HUES6 (cell line): ENCODE measurements at regions not wholly inside any gene's neighbourhood (a gene's known extent, or its start where the extent isn't known, plus 50 kb on each side); places are given as distances from the start of the nearest gene placed in this dataset.
"Not testable (repeated sequence)": the region's sequence is repeated elsewhere in the genome, so short reads cannot be mapped to it uniquely, and the experiment has no call there.

Experiments used
- H3K27ac ChIP-seq: 2 replicates; pipeline ENCODE4 v1.7.0; 2013; ENCODE audit warnings: low read depth, mild to moderate bottlenecking, low read length, inconsistent platforms
- H3K27me3 ChIP-seq: 2 replicates; pipeline ENCODE4 v1.6.1; 2013; ENCODE audit warnings: low read length; ENCODE audit not compliant: control insufficient read depth, insufficient read depth
- H3K36me3 ChIP-seq: 2 replicates; pipeline ENCODE4 v1.6.1; 2013; ENCODE audit warnings: low read length; ENCODE audit not compliant: control insufficient read depth, insufficient read depth
- H3K4me1 ChIP-seq: 2 replicates; pipeline ENCODE4 v1.6.1; 2013; ENCODE audit warnings: low read length; ENCODE audit not compliant: control insufficient read depth, insufficient read depth
- H3K4me3 ChIP-seq: 2 replicates; pipeline ENCODE4 v1.5.1; 2013; ENCODE audit warnings: low read depth, low read length
- H3K9ac ChIP-seq: one replicate; pipeline ENCODE4 v1.6.1; 2013; ENCODE audit warnings: mild to moderate bottlenecking, low read length
- H3K9me3 ChIP-seq: 2 replicates; pipeline ENCODE4 v1.6.1; 2013; ENCODE audit warnings: low read depth, low read length; ENCODE audit not compliant: control insufficient read depth, insufficient read depth

DNA sequence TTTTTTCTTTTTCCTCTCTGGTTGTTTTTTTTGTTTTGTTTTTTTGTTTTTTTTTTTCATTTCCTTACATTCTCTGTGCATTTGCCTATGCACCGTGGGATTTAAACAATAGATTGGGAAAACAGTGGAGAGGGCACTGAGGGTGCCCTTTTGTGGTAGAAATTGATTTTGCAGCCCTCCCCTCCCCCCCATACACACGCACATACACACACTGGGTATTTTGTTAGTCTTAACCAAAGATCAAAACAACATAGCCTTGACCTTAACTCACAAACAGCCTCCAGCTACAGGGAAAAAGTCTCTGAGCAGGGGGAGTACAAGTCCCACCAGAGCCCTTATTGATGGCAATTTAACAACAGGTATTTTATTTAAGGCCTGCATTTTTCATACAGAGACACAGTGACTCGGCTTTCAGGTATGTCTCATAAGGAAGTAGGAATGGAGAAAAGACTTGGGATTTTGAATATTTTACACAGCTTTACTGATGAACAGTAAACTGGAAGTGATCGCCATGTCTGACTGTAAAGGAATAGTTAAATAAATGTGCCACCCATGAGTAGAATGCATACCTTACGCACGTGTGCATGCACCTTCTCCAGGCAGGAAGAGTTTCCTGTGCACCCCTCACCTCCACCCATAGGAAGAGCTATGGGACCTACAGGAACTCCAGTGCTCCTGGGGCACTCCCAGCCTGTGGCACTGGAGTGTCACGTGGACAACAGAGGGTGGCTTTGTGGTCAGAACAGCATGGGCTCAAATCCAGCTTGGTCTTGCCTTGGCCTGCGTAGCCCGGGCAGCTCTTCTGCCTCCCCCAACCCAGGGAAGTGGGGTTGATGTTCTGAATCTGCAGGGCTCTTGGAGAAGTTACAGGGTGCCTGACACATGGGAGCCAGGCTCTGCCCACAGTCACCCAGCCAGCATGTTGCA is 266.4 kb downstream of the ANAPC1 start:
- H3K4me3 ChIP-seq = no peak overlapping the region

DNA sequence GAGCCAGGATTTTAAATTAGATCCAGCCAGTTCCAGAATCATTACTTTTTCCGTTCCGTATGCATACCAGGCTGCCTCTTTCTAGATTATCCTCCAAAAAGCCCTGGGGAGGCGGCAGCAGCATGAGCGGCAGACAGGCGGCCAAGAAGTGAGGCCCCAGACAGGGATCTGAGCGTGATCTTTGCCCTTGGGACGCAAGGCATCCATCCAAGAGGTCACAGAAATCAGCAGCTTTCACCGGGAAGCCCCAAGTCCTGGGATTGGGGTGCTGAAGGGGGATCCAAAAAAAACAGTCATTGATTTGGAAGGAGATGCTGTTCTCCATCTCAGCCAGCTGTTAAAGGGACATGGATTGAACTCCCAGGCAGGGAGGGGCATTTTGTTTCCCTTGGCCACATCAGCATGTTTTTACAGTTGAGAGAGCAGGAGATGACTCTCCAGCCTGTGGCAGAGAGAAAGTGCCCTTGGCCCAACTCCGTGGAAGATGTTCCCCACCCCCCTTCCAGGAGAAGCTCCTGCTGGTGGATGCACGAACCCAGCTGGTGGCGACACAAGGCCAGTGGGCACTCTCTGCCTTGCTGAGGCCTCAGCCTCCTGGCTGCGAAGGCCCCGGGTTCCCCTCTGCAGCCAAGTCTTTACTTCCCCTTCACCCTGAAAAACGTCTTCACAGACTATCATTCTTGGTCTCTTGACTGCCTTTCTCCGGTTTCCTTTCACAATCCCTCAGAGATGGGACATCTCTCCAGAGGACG is 265.6 kb downstream of the ANAPC1 start:
- Histone ChIP-seq H3K27me3 (no peaks in the 10 kb centered on the region), H3K9me3 (no peaks in the 10 kb centered on the region), H3K27ac (no peak overlapping the region), H3K36me3 (no peaks in the 10 kb centered on the region), H3K9ac (no peak overlapping the region), H3K4me1 (peaks cover 9% of the 10 kb centered on the region), H3K4me3 (no peak overlapping the region)

More for the DNA sequence above, 266.4 kb downstream of the ANAPC1 start:
- no peaks in the 10 kb centered on the region for H3K27me3 ChIP-seq
- H3K4me1 ChIP-seq = peaks cover 9% of the 10 kb centered on the region
- no peak overlapping the region for H3K27ac ChIP-seq
- no peaks in the 10 kb centered on the region for H3K9me3 ChIP-seq
- H3K9ac ChIP-seq = no peak overlapping the region
- H3K36me3 ChIP-seq = no peaks in the 10 kb centered on the region

DNA sequence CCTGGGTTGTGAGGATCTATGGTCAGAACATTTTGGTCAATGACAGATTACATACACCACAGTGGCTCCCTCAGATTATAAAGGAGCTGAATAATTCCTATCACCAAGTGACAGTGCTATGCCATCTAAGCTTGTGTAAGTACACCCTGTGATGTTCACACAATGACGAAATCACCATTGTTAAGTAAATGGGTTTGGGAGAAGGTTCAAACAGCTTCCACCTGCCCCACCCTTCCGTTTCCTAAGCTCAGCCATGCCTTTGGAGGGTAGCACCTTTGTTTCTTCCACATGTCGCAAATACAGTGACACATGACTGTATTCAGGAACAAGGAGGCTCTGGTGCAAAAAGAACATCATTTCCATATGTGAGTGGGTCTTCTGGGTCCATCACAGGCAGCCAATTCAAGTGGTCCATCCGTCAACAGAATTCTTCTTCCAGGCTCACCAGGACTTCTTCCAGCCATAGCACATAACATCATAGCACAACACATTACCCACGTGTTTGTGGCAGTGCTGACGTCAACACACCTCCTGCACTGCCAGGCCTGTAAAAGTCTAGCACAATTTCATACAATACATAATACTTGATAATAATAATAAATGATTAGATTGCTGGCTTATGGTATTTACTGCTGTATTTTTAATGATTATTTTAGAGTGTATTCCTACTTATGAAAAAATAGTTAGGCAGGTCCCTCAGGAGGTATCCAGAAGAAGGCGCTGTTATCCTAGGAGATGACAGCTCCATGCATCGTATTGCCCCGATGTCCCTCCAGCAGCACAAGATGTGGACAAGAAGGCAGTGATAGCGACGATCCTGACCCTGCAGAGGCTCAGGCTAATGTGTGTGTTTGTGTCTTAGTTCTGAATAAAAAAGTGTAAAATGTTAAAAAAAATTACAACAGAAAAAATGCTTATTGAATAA is 264.8 kb downstream of the ANAPC1 start:
- no peak overlapping the region for H3K27ac ChIP-seq
- H3K9ac ChIP-seq = no peak overlapping the region
- H3K4me1 ChIP-seq = peaks cover 9% of the 10 kb centered on the region
- H3K4me3 ChIP-seq = no peak overlapping the region
- no peaks in the 10 kb centered on the region for H3K36me3 ChIP-seq
- no peaks in the 10 kb centered on the region for H3K27me3 ChIP-seq
- H3K9me3 ChIP-seq = no peaks in the 10 kb centered on the region

DNA sequence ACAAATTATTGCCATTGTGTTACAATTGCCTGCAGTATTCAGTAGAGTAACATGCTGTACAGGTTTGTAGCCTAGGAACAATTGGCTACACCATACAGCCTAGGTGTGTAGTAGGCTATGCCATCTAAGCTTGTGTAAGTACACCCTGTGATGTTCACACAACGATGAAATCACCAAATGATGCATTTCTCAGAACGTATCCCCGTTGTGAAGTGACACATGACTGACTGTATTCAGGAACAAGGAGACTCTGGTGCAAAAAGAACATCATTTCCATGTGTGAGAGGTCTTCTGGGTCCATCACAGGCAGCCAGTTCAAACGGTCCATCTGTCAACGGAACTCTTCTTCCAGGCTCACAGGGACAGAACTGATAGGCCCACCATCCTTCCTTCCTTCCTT is 263.7 kb downstream of the ANAPC1 start:
- Histone ChIP-seq H3K9ac (no peak overlapping the region), H3K36me3 (no peaks in the 10 kb centered on the region), H3K27me3 (no peaks in the 10 kb centered on the region), H3K4me3 (no peak overlapping the region), H3K4me1 (peaks cover 9% of the 10 kb centered on the region), H3K9me3 (no peaks in the 10 kb centered on the region), H3K27ac (no peak overlapping the region)

DNA sequence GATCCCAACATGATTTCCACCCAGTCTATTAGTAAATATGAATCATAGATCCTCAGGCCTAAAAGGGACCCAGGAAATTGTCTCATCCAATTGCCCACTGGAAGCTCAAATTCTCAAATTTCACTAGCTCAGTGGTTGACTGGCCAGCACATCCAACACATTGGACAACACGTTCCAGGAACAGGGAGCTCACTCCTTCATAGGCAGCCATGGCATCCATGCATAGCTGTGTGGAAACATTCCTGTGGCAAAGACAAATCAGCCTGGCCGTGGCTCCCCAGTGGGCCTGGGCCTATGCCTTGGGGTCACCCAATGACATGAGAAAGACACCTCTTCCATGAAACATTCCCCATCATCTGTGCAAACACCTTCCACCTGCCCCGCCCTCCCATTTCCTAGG is 261.1 kb downstream of the ANAPC1 start:
- no peak overlapping the region for H3K9ac ChIP-seq
- H3K9me3 ChIP-seq = 0 out of 2 replicates have a peak, but pooled peaks cover 2% of the 10 kb centered on the region
- H3K4me3 ChIP-seq = no peak overlapping the region
- no peaks in the 10 kb centered on the region for H3K36me3 ChIP-seq
- H3K27me3 ChIP-seq = no peaks in the 10 kb centered on the region
- no peak overlapping the region for H3K27ac ChIP-seq
- peaks cover 5% of the 10 kb centered on the region; the same call in 1 of the 2 replicates for H3K4me1 ChIP-seq

DNA sequence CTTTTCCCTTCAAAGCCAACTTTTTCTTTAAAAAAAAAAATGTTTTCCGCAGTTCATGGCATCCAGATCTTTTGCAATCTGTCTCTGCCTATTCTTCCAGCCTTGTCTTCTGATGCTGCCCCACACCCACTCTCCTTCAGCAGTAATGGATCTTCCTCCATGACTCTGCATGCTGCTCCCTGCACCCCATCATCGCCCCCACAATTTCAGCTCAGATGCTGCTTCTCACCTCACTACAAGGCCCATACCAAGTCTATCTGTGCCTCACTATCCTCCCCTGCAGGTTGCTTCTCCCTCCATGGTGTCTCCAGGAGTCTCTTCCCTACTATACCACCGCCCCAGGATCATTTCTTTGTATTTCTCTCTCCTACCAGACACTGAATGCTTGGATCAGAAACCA is 260.6 kb downstream of the ANAPC1 start:
- H3K9me3 ChIP-seq = 0 out of 2 replicates have a peak, but pooled peaks cover 5% of the 10 kb centered on the region
- H3K27ac ChIP-seq = no peak overlapping the region
- H3K27me3 ChIP-seq = no peaks in the 10 kb centered on the region
- no peak overlapping the region for H3K9ac ChIP-seq
- no peaks in the 10 kb centered on the region for H3K36me3 ChIP-seq
- H3K4me1 ChIP-seq = peaks cover 5% of the 10 kb centered on the region; the same call in 1 of the 2 replicates
- no peak overlapping the region for H3K4me3 ChIP-seq

DNA sequence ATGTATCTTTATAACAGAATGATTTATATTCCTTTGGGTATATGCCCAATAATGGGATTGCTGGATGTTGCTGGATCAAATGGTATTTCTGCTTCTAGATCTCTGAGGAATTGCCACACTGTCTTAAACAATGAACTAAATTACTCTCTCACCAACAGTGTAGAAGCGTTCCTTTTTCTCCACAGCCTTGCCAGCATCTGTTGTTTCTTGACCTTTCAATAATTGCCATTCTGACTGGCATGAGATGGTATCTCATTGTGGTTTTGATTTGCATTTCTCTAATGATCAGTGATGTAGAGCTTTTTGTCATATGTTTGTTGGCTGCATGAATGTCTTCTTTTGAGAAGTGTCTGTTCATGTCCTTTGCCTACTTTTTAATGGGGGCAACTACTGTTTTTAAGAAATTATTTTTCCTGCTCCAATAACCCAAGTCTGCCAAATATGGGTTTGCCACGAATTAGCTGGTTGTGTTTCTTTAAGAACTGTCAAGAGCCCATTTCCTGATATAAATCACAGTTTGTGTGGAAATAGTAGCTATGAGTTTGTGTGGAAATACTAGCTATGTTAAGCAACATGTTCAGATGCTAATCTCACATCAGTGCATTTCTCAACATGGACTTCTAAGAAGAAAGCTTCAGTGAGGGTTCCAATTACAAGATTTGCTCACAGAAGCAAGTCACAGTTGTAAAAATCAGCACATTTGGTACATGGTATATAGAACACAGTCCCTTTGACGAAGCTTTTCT is 259.4 kb downstream of the ANAPC1 start:
- Histone ChIP-seq H3K4me3 (no peak overlapping the region), H3K27me3 (no peaks in the 10 kb centered on the region), H3K9me3 (peaks cover 10% of the 10 kb centered on the region), H3K36me3 (no peaks in the 10 kb centered on the region), H3K27ac (no peak overlapping the region), H3K4me1 (no peaks in the 10 kb centered on the region), H3K9ac (no peak overlapping the region)

DNA sequence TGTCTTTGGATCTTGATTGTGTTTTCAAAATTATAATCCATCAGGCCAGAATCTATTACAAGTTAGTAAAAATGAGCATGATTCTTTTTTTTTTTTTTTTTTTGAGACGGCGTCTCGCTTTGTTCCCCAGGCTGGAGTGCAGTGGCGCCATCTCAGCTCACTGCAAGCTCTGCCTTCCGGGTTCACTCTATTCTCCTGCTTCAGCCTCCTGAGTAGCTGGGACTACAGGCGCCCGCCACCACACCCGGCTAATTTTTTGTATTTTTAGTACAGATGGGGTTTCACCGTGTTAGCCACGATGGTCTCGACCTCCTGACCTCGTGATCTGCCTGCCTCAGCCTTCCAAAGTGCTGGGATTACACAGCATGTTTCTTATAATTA is 258.8 kb downstream of the ANAPC1 start:
- not testable (repeated sequence) for H3K27me3 ChIP-seq, H3K27ac ChIP-seq, H3K36me3 ChIP-seq, H3K4me1 ChIP-seq, H3K4me3 ChIP-seq, H3K9ac ChIP-seq
- peaks cover 15% of the 10 kb centered on the region for H3K9me3 ChIP-seq

DNA sequence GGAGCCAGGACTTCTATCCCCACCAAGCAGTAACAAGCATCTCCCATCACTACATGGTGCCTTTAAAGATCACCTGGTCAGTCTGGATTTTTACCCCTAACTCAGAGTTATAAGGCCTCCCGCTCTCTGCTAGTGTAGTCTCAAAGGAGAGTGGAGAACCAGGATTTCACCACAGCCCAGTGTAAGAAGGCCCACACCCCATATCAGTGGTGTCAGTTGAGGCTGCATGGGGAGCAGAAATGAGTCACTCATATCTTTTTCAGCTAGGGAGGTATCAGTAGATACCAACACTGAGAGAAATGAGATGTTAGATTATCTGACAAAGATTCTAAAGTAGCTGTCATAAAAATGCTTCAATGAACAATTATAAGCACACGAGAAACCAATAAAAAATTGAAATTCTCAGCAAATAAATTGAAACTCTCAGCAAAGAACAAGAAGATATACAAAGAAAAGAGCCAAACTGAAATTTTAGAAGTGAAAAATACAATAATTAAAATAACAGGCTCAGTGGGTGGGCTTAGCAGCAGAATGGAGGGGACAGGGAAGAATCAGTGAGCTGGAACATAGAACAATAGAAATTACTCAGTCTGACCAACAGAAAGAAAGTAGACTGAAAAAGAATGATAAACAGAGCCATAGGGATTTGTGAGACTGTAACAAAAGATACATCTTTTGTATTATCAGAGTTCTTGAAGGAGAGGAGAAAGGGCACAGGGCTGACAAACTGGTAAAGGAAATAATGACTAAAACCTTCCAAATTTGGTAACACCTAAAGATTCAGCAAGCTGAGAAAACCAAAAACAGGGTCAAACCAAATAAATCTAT is 257.7 kb downstream of the ANAPC1 start:
- Histone ChIP-seq H3K9ac (no peak overlapping the region), H3K4me3 (no peak overlapping the region), H3K36me3 (no peaks in the 10 kb centered on the region), H3K27me3 (no peaks in the 10 kb centered on the region), H3K4me1 (no peaks in the 10 kb centered on the region), H3K9me3 (peaks cover 21% of the 10 kb centered on the region), H3K27ac (no peak overlapping the region)

DNA sequence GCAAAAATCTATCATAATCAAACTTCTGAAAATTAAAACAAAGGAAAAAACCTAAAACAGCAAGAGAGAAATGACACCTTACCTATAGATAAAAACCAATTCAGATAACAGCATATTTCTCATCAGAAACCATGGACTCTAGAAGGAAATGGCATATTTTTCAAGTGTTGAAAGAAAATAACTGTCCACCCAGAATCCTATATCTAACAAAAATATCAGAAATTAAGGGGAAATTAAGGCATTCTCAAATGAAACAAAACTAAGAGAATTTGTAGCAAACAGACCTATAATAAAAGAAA is 257.2 kb downstream of the ANAPC1 start:
- no peaks in the 10 kb centered on the region for H3K4me1 ChIP-seq
- no peaks in the 10 kb centered on the region for H3K27me3 ChIP-seq
- peaks cover 21% of the 10 kb centered on the region for H3K9me3 ChIP-seq

More for the DNA sequence above, 257.2 kb downstream of the ANAPC1 start:
- no peak overlapping the region for H3K27ac ChIP-seq
- H3K4me3 ChIP-seq = no peak overlapping the region
- no peaks in the 10 kb centered on the region for H3K36me3 ChIP-seq
- no peak overlapping the region for H3K9ac ChIP-seq
